ENCODE measurements at regions not wholly inside any gene's neighbourhood (a gene's known extent, or its start where the extent isn't known, plus 50 kb on each side); places are given as distances from the start of the nearest gene placed in this dataset.

DNA sequence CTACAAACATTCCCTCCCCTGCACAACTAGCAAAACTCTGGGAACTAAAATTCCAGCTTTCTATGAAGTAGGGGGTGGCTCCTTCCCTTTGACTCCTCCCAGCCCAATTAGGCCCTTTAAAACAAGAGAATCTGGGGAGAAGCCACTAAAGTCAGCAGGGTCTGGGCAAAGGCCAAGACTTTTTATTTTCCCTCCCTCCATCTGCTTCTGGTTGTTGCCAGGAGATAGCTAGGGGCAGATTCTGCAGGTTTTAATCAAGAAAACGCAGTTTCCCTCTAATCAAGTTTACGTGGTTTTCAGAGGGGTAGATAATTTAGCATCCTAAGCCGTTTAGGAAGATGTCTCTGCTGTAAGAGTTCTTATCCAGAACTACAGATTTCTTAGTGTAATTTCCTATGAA, 114.5 kb upstream of the CDH6 start:
- ChIA-PET CTCF (ENCODE audit: partially characterized antibody) (no interaction called here), POLR2A (ENCODE audit: partially characterized antibody) (no interaction called here)
- peaks cover 0 to 11% of the 10 kb centered on the region in 2 experiments; a peak in 2 of 4 replicates for H3K9me3 ChIP-seq (ENCODE audit: insufficient read depth in 2 of 2, low read depth in 1 of 2, low read length in 1 of 2)
- H2BK12ac ChIP-seq (ENCODE audit: low read depth, low read length) = no peak overlapping the region
- H3K79me1 ChIP-seq (ENCODE audit: low read depth, low read length) = no peaks in the 10 kb centered on the region
- no peak overlapping the region for H3K4ac ChIP-seq (replicated peaks; ENCODE audit: insufficient read length, low read depth, low read length)
- H2BK15ac ChIP-seq (ENCODE audit: low read length) = no peak overlapping the region
- no peaks in the 10 kb centered on the region for H3K23me2 ChIP-seq (ENCODE audit: low read depth, low read length)
- H4K8ac ChIP-seq (ENCODE audit: extremely low read depth, insufficient read depth, low read length) = no peak overlapping the region
- H3K79me2 ChIP-seq (ENCODE audit: control insufficient read depth in 1 of 2, insufficient read depth in 2 of 2, low read length in 2 of 2) = no peaks in the 10 kb centered on the region
- H4K91ac ChIP-seq (replicated peaks; ENCODE audit: insufficient read length, low read length) = no peak overlapping the region
- no peak overlapping the region for H4K5ac ChIP-seq (ENCODE audit: insufficient read length, low read depth, low read length)
- H3K56ac ChIP-seq (replicated peaks; ENCODE audit: insufficient read length, low read depth, low read length) = no peak overlapping the region
- H2BK20ac ChIP-seq (ENCODE audit: low read length) = no peak overlapping the region
- H3K18ac ChIP-seq (ENCODE audit: extremely low read depth, low read length) = no peak overlapping the region; the same call in 1 of the 2 replicates
- no peaks in the 10 kb centered on the region for H4K20me1 ChIP-seq (replicated peaks in 1 of 2; ENCODE audit: control insufficient read depth in 1 of 2, insufficient read depth in 2 of 2, low read length in 2 of 2)
- TF ChIP-seq TCF12 (IDR thresholded peaks at IDR 0.05; ENCODE audit: low read depth, low read length) (no peak), SAP30 (IDR thresholded peaks at IDR 0.05; ENCODE audit: insufficient read depth, insufficient replicate concordance, low read length) (no peak)
- H3K27ac ChIP-seq (ENCODE audit: low read depth, low read length) = no peak overlapping the region
- H3K4me1 ChIP-seq (replicated peaks in 1 of 4; ENCODE audit: control insufficient read depth in 3 of 4, insufficient read depth in 4 of 4, low read length in 3 of 4) = 0 out of 7 replicates have a peak, but pooled peaks cover 0 to 4% (median 1%) of the 10 kb centered on the region in 4 experiments
- no peak overlapping the region for H3K4me2 ChIP-seq (ENCODE audit: insufficient read depth in 1 of 2, low read depth in 2 of 2, low read length in 2 of 2)
- no peak overlapping the region for H2BK120ac ChIP-seq (replicated peaks; ENCODE audit: low read depth, low read length)
- no peak overlapping the region for H3K14ac ChIP-seq (ENCODE audit: insufficient read length)
- no peak overlapping the region for H3K4me3 ChIP-seq (ENCODE audit: extremely low read depth in 1 of 4, insufficient read depth in 2 of 4, low read depth in 3 of 4, low read length in 4 of 4)
- no peak overlapping the region for H3K9ac ChIP-seq (replicated peaks in 1 of 4; ENCODE audit: extremely low read depth in 1 of 4, low read depth in 3 of 4, low read length in 3 of 4)
- FAIRE-seq (no peak), DNase-seq (ENCODE audit: low read depth in 1 of 2, low spot score in 2 of 2) (no peak)
- 80% methylated on average over 3 of the region's 3 CpGs; no CpG with 5 or more reads in 1 of the 2 experiments for WGBS, 2 experiments (ENCODE audit: extremely low coverage in 1 of 2, insufficient coverage in 1 of 2, insufficient read length in 1 of 2, insufficient replicate concordance in 2 of 2, low coverage in 1 of 2, low lambda C conversion rate in 2 of 2, missing lambda C conversion rate in 1 of 2)
- no peak overlapping the region for H2AK5ac ChIP-seq (ENCODE audit: low read depth, low read length)
- H3K36me3 ChIP-seq (ENCODE audit: control insufficient read depth in 2 of 4, insufficient read depth in 4 of 4, low read length in 3 of 4) = 0 out of 8 replicates have a peak, but pooled peaks cover 0 to 2% (median 0%) of the 10 kb centered on the region in 4 experiments
- H2AFZ ChIP-seq (ENCODE audit: low read length) = no peak overlapping the region
- H3K23ac ChIP-seq (ENCODE audit: insufficient read length) = no peak overlapping the region
- no peaks in the 10 kb centered on the region for H3K27me3 ChIP-seq (replicated peaks in 1 of 4; ENCODE audit: control insufficient read depth in 3 of 4, extremely low read depth in 1 of 4, insufficient read depth in 3 of 4, low read length in 3 of 4)
- H2BK5ac ChIP-seq (ENCODE audit: low read depth, low read length) = no peak overlapping the region

Measured in H1 (cell line).